ACC112 (cell line): ENCODE measurements at regions not wholly inside any gene's neighbourhood (a gene's known extent, or its start where the extent isn't known, plus 50 kb on each side); places are given as distances from the start of the nearest gene placed in this dataset.

Experiments used
- H2AFZ ChIP-seq: fragments of 200-600 bp; sonication (generic); one replicate; pipeline ENCODE4 v1.6.0; 2017; ENCODE audit warnings: antibody characterized with exemption, low read length; ENCODE audit not compliant: unreplicated experiment
- H3K27ac ChIP-seq: fragments of 200-600 bp; sonication (generic); 2 replicates; pipeline ENCODE4 v1.5.1; 2014; ENCODE audit warnings: low read depth, mild to moderate bottlenecking, antibody characterized with exemption, low read length, moderate library complexity
- H3K27me3 ChIP-seq: fragments of 200-600 bp; sonication (generic); 2 replicates; pipeline ENCODE4 v1.6.1; 2014; ENCODE audit warnings: mild to moderate bottlenecking, antibody characterized with exemption, low read length, moderate library complexity, mixed read lengths; ENCODE audit not compliant: insufficient read depth
- H3K36me3 ChIP-seq: fragments of 200-600 bp; sonication (generic); 2 replicates; pipeline ENCODE4 v1.6.1; 2016; ENCODE audit warnings: mild to moderate bottlenecking, antibody characterized with exemption, low read length, moderate library complexity, mixed read lengths; ENCODE audit not compliant: insufficient read depth
- H3K4me1 ChIP-seq: fragments of 200-600 bp; sonication (generic); one replicate; pipeline ENCODE4 v1.6.1; 2016; ENCODE audit warnings: low read length, mixed read lengths; ENCODE audit not compliant: insufficient read depth, unreplicated experiment, control insufficient read depth
- H3K4me3 ChIP-seq: fragments of 200-600 bp; sonication (generic); 2 replicates; pipeline ENCODE4 v1.5.1; 2014; ENCODE audit warnings: mild to moderate bottlenecking, low read depth, low read length
- H3K79me2 ChIP-seq: fragments of 200-600 bp; sonication (generic); one replicate; pipeline ENCODE4 v1.6.0; 2016; ENCODE audit warnings: low read length; ENCODE audit not compliant: control insufficient read depth, unreplicated experiment, insufficient read depth

- H2AFZ ChIP-seq = no peak overlapping the region
- H3K79me2 ChIP-seq = no peaks in the 10 kb centered on the region
- H3K27me3 ChIP-seq = no peaks in the 10 kb centered on the region
- no peak overlapping the region for H3K4me3 ChIP-seq
- H3K36me3 ChIP-seq = no peaks in the 10 kb centered on the region
- H3K4me1 ChIP-seq = no peaks in the 10 kb centered on the region
- no peak overlapping the region for H3K27ac ChIP-seq
Measured at GRCh38 chr20:22465622-22466446, 118.5 kb downstream of the FOXA2 start.

GRCh38 chr20:22464312-22465003, 119.9 kb downstream of the FOXA2 start:
- no peak overlapping the region for H3K27ac ChIP-seq
- H3K36me3 ChIP-seq = no peaks in the 10 kb centered on the region
- H3K4me1 ChIP-seq = no peaks in the 10 kb centered on the region
- no peak overlapping the region for H3K4me3 ChIP-seq
- no peaks in the 10 kb centered on the region for H3K27me3 ChIP-seq
- no peak overlapping the region for H2AFZ ChIP-seq
- H3K79me2 ChIP-seq = no peaks in the 10 kb centered on the region

- Histone ChIP-seq H2AFZ (no peak overlapping the region), H3K4me3 (no peak overlapping the region)
Measured at GRCh38 chr20:22462975-22463914, 121.1 kb downstream of the FOXA2 start.

GRCh38 chr20:22460803-22461202, 123.6 kb downstream of the FOXA2 start:
- Histone ChIP-seq H2AFZ (no peak overlapping the region), H3K79me2 (no peaks in the 10 kb centered on the region), H3K27me3 (0 out of 2 replicates have a peak, but pooled peaks cover 4% of the 10 kb centered on the region), H3K4me3 (no peak overlapping the region), H3K36me3 (no peaks in the 10 kb centered on the region), H3K27ac (no peak overlapping the region), H3K4me1 (no peaks in the 10 kb centered on the region)

More at GRCh38 chr20:22462975-22463914, 121.1 kb downstream of the FOXA2 start:
- no peak overlapping the region for H3K27ac ChIP-seq
- no peaks in the 10 kb centered on the region for H3K79me2 ChIP-seq
- H3K27me3 ChIP-seq = no peaks in the 10 kb centered on the region
- H3K36me3 ChIP-seq = no peaks in the 10 kb centered on the region
- no peaks in the 10 kb centered on the region for H3K4me1 ChIP-seq

- Histone ChIP-seq H2AFZ (no peak overlapping the region), H3K79me2 (no peaks in the 10 kb centered on the region), H3K4me3 (no peak overlapping the region), H3K27ac (no peak overlapping the region), H3K36me3 (no peaks in the 10 kb centered on the region), H3K4me1 (no peaks in the 10 kb centered on the region), H3K27me3 (0 out of 2 replicates have a peak, but pooled peaks cover 4% of the 10 kb centered on the region)
Measured at GRCh38 chr20:22460231-22460630, 124.1 kb downstream of the FOXA2 start.

- Histone ChIP-seq H3K4me3 (no peak overlapping the region), H3K79me2 (no peaks in the 10 kb centered on the region), H3K27me3 (0 out of 2 replicates have a peak, but pooled peaks cover 4% of the 10 kb centered on the region)
Measured at GRCh38 chr20:22459754-22460153, 124.6 kb downstream of the FOXA2 start.

GRCh38 chr20:22456109-22456508, 128.3 kb downstream of the FOXA2 start:
- H3K36me3 ChIP-seq = no peaks in the 10 kb centered on the region
- no peaks in the 10 kb centered on the region for H3K4me1 ChIP-seq
- no peaks in the 10 kb centered on the region for H3K79me2 ChIP-seq
- no peak overlapping the region for H3K27ac ChIP-seq
- H3K27me3 ChIP-seq = 0 out of 2 replicates have a peak, but pooled peaks cover 4% of the 10 kb centered on the region
- no peak overlapping the region for H2AFZ ChIP-seq
- H3K4me3 ChIP-seq = no peak overlapping the region

More at GRCh38 chr20:22459754-22460153, 124.6 kb downstream of the FOXA2 start:
- no peaks in the 10 kb centered on the region for H3K36me3 ChIP-seq
- no peak overlapping the region for H3K27ac ChIP-seq
- H3K4me1 ChIP-seq = no peaks in the 10 kb centered on the region
- H2AFZ ChIP-seq = no peak overlapping the region

GRCh38 chr20:22455259-22455658, 129.1 kb downstream of the FOXA2 start:
- Histone ChIP-seq H3K4me1 (no peaks in the 10 kb centered on the region), H3K79me2 (no peaks in the 10 kb centered on the region), H3K36me3 (no peaks in the 10 kb centered on the region), H3K27me3 (peaks cover 4% of the 10 kb centered on the region; the same call in 1 of the 2 replicates), H2AFZ (no peak overlapping the region), H3K27ac (no peak overlapping the region), H3K4me3 (no peak overlapping the region)

- no peak overlapping the region for H3K27ac ChIP-seq
Measured at GRCh38 chr20:22453244-22454080, 130.9 kb downstream of the FOXA2 start.

More at GRCh38 chr20:22453244-22454080, 130.9 kb downstream of the FOXA2 start:
- H2AFZ ChIP-seq = no peak overlapping the region
- no peaks in the 10 kb centered on the region for H3K79me2 ChIP-seq
- H3K4me3 ChIP-seq = no peak overlapping the region
- no peaks in the 10 kb centered on the region for H3K36me3 ChIP-seq
- H3K4me1 ChIP-seq = no peaks in the 10 kb centered on the region
- peaks cover 8% of the 10 kb centered on the region; the same call in 1 of the 2 replicates for H3K27me3 ChIP-seq
